ENCODE measurements at regions not wholly inside any gene's neighbourhood (a gene's known extent, or its start where the extent isn't known, plus 50 kb on each side); places are given as distances from the start of the nearest gene placed in this dataset.
"Not testable (repeated sequence)": the region's sequence is repeated elsewhere in the genome, so short reads cannot be mapped to it uniquely, and the experiment has no call there.

DNA sequence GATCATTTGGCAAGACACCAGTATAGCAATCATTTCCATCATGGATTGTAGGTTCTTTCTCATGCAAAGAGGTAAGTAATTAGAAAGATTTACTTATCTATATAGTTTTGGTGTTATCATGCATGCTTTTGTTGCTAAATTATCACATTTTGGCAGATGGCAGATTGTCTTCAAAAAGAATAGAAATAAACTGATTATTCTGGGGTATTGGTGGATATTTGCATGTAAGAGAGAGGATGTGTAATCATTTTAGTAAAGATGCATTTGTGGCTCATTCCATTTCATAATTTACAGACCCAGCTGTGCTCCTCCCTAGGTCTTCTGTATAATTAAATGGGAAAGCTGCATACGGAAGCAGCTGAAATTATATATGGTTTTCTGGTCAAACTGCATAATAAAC lies 875.7 kb upstream of the ANO3 start:
- no peak for TF ChIP-seq POLR2A (IDR thresholded peaks at IDR 0.05)
- TF ChIP-seq, protein P1, sequence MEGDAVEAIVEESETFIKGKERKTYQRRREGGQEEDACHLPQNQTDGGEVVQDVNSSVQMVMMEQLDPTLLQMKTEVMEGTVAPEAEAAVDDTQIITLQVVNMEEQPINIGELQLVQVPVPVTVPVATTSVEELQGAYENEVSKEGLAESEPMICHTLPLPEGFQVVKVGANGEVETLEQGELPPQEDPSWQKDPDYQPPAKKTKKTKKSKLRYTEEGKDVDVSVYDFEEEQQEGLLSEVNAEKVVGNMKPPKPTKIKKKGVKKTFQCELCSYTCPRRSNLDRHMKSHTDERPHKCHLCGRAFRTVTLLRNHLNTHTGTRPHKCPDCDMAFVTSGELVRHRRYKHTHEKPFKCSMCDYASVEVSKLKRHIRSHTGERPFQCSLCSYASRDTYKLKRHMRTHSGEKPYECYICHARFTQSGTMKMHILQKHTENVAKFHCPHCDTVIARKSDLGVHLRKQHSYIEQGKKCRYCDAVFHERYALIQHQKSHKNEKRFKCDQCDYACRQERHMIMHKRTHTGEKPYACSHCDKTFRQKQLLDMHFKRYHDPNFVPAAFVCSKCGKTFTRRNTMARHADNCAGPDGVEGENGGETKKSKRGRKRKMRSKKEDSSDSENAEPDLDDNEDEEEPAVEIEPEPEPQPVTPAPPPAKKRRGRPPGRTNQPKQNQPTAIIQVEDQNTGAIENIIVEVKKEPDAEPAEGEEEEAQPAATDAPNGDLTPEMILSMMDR (IDR thresholded peaks at IDR 0.05), result no peak
- TF ChIP-seq EP300 (IDR thresholded peaks at IDR 0.05), result no peak
- TF ChIP-seq POLR2AphosphoS5 (IDR thresholded peaks at IDR 0.05), result no peak
- Histone ChIP-seq H3K4me1 (no peaks in the 10 kb centered on the region), H3K27me3 (no peaks in the 10 kb centered on the region), H3K9me3 (no peaks in the 10 kb centered on the region), H3K36me3 (no peaks in the 10 kb centered on the region), H3K4me3 (no peak overlapping the region), H3K27ac (no peak overlapping the region)
- intact Hi-C loops (cut with DNase I), result no loop called here
- 84 to 85% methylated on average over 1 of the region's 1 CpG for WGBS, 2 donors
- DNase-seq, result no peak

DNA sequence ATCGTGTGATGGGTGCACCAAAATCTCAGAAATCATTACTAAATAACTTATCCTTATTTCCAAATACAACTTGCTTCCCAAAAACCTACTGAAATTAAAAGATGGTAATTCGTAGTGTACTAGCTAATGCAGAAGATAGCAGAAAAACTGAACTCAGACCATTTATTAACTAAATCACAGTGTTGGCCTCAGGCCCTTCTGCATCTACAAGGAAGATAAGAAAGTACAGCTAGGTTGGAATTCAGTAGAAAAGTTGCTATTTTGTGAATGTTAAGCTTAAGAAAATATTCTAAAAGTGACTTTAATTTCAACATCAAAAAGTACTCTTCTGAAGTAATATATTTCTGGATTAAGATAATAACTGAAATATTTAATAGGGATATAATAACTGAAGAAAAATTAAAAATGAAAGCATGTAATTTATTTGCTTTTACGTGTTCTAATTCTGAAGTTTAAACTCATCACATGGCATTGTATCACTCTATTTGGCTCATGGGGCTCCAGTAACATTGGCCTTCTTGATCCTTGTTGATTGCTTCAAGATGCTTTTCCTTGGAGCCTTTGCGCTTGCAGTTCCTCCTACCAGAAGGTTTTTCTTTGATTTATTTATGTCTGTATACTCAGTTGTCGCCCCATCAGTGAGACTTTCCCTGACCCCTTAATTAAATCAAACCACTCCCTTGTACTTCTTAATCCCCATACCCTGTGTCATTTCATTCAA lies 847.9 kb upstream of the ANO3 start:
- no peak for DNase-seq
- H3K27ac ChIP-seq, result no peak overlapping the region
- H3K27me3 ChIP-seq, result no peaks in the 10 kb centered on the region
- no peak overlapping the region for H3K4me3 ChIP-seq
- no peak for TF ChIP-seq EP300 (IDR thresholded peaks at IDR 0.05)
- TF ChIP-seq POLR2A (IDR thresholded peaks at IDR 0.05), result no peak
- TF ChIP-seq, protein P1 (IDR thresholded peaks at IDR 0.05), result no peak
- no peak for TF ChIP-seq POLR2AphosphoS5 (IDR thresholded peaks at IDR 0.05)
- no peaks in the 10 kb centered on the region for H3K4me1 ChIP-seq
- WGBS, 2 donors, result 70 to 73% methylated on average over 5 of the region's 5 CpGs
- H3K9me3 ChIP-seq, result no peaks in the 10 kb centered on the region
- H3K36me3 ChIP-seq, result no peaks in the 10 kb centered on the region
- intact Hi-C loops (cut with DNase I), result no loop called here

DNA sequence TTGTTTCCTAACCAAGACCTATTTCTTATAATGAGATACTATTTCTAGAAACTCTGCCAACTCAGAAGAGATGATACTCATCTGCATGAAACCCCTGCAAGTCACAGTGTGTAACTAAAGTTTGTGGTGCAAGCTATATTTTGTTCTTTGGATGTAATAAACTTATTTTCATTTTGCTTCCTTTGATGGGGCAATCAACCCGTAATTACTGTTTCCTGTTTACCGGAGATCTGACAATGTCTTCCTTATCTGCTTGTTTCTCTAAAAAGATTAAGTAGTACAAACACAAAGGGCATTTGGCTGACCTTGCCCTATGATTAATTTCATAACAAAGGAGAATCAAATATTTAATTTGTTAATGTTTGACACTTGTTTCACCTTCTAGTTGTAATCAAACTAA lies 846.6 kb upstream of the ANO3 start:
- Histone ChIP-seq H3K9me3 (no peaks in the 10 kb centered on the region), H3K4me3 (no peak overlapping the region), H3K4me1 (no peaks in the 10 kb centered on the region), H3K36me3 (no peaks in the 10 kb centered on the region), H3K27ac (no peak overlapping the region), H3K27me3 (no peaks in the 10 kb centered on the region)
- TF ChIP-seq EP300 (IDR thresholded peaks at IDR 0.05) (no peak), POLR2AphosphoS5 (IDR thresholded peaks at IDR 0.05) (no peak)
- WGBS, 2 donors, result 0 to 12% methylated on average over 2 of the region's 2 CpGs
- no peak for DNase-seq
- intact Hi-C loops (cut with DNase I), result no loop called here

DNA sequence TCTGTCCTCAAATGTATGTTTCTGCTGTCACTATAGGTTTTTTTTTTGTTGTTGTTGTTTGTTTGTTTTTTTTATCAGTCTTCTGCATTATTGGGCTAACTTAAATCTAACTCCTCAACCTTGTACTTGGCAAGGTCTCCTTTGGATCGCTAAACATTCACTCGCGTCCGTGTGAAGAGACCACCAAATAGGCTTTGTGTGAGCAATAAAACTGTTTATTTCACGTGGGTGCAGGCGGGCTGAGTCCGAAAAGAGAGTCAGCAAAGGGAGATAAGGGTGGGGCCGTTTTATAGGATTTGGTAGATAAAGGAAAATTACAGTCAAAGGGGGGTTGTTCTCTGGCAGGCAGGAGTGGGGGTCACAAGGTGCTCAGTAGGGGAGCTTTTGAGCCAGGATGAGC lies 845.6 kb upstream of the ANO3 start:
- H3K27ac ChIP-seq; H3K27me3 ChIP-seq; H3K9me3 ChIP-seq; H3K4me1 ChIP-seq; H3K36me3 ChIP-seq; H3K4me3 ChIP-seq; intact Hi-C loops (cut with DNase I); DNase-seq: not testable (repeated sequence)
- 36 to 60% methylated on average over 8 of the region's 8 CpGs for WGBS, 2 donors

DNA sequence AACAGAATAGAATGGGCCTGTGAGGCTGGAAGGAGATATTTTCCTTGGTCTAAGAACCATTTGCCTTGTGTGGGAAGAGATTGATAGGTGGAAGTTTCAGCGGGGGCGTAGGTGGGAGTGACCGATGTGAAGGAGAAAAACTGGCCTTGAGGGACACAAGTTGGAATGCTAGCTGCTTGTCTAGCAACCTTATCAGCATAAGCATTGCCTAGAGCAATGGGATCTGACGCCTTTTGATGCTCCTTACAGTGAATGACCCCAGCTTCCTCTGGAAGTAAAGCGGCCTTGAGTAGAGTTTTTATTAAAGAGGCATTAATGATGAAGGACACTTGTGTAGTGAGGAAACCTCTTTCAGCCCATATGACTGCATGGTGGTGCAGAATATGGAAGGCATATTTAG lies 843.8 kb upstream of the ANO3 start:
- WGBS, 2 donors, result 72 to 74% methylated on average over 5 of the region's 5 CpGs
- H3K4me1 ChIP-seq; DNase-seq; H3K9me3 ChIP-seq; H3K27ac ChIP-seq; H3K36me3 ChIP-seq; H3K4me3 ChIP-seq; intact Hi-C loops (cut with DNase I); H3K27me3 ChIP-seq: not testable (repeated sequence)

DNA sequence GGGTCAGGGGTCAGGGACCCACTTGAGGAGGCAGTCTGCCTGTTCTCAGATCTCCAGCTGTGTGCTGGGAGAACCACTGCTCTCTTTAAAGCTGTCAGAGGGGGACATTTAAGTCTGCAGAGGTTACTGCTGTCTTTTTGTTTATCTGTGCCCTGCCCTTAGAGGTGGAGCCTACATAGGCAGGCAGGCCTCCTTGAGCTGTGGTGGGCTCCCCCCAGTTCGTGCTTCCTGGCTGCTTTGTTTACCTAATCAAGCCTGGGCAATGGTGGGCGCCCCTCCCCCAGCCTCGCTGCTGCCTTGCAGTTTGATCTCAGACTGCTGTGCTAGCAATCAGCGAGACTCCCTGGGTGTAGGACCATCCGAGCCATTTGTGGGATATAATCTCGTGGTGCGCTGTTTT lies 830.5 kb upstream of the ANO3 start:
- H3K36me3 ChIP-seq; H3K4me1 ChIP-seq; H3K27me3 ChIP-seq; DNase-seq; H3K9me3 ChIP-seq; intact Hi-C loops (cut with DNase I); H3K27ac ChIP-seq; H3K4me3 ChIP-seq: not testable (repeated sequence)
- WGBS, 2 donors, result 55 to 58% methylated on average over 7 of the region's 7 CpGs

DNA sequence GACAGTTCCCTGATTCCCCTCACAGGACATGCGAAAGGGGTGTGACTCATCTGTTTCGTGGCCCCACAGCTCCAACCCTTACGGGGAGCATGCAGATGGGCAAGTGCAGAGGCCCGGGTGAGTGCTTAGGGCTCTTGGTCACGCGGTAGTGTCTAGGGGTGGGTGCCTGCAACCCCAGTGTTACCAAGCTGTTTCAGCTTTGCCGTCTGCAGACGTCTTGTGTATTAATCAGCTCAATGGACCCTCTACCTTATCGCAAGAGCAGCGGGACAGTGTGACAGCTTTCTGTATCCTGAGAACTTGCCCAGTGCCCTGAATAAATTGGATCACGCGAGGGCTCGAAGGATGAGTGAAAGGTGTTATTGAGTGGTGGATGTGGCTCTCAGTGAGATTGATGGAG lies 816.4 kb upstream of the ANO3 start:
- intact Hi-C loops (cut with DNase I), result no loop called here
- H3K4me1 ChIP-seq, result no peaks in the 10 kb centered on the region
- H3K36me3 ChIP-seq, result no peaks in the 10 kb centered on the region
- no peak overlapping the region for H3K27ac ChIP-seq
- DNase-seq, result no peak
- H3K27me3 ChIP-seq, result no peaks in the 10 kb centered on the region
- no peak overlapping the region for H3K4me3 ChIP-seq
- 92 to 93% methylated on average over 13 of the region's 13 CpGs for WGBS, 2 donors
- TF ChIP-seq POLR2AphosphoS5 (IDR thresholded peaks at IDR 0.05) (no peak), POLR2A (IDR thresholded peaks at IDR 0.05) (no peak), EP300 (IDR thresholded peaks at IDR 0.05) (no peak)
- TF ChIP-seq, protein P1 (IDR thresholded peaks at IDR 0.05), result no peak
- no peaks in the 10 kb centered on the region for H3K9me3 ChIP-seq
